Testis (tissue), 2 donors: ENCODE measurements at regions not wholly inside any gene's neighbourhood (a gene's known extent, or its start where the extent isn't known, plus 50 kb on each side); places are given as distances from the start of the nearest gene placed in this dataset.

ENCODE experiments used
- DNase-seq: peaks from one replicate; pipeline ENCODE4 v3.0.0-alpha.2; 2019
- H3K27ac ChIP-seq, 2 donors: fragments of 200-600 bp; sonication (generic); one replicate each; pipeline ENCODE4 v1.5.1; 2019
- H3K27me3 ChIP-seq: fragments of 200-600 bp; sonication (generic); one replicate; pipeline ENCODE4 v1.5.1; 2019
- H3K36me3 ChIP-seq: fragments of 200-600 bp; sonication (generic); one replicate; pipeline ENCODE4 v1.5.1; 2017; ENCODE audit warnings: low read depth; ENCODE audit errors: missing control alignments
- H3K4me1 ChIP-seq: fragments of 200-600 bp; sonication (generic); one replicate; pipeline ENCODE4 v1.5.1; 2019
- H3K4me3 ChIP-seq, 2 donors: fragments of 200-600 bp; sonication (generic); one replicate each; pipeline ENCODE4 v1.5.1; 2017 to 2019
- H3K9me3 ChIP-seq: fragments of 200-600 bp; sonication (generic); one replicate; pipeline ENCODE4 v1.5.1; 2017
- CTCF ChIP-seq, 3 experiments: fragments of 450-650 bp in 2 of 3; fragments of 200-600 bp in 1 of 3; sonication (generic) in 1 of 3; IDR thresholded peaks; one replicate each; pipeline ENCODE4 v1.5.1; 2016 to 2019; ENCODE audit warnings: antibody characterized with exemption in 3 of 3, mild to moderate bottlenecking in 2 of 3, moderate library complexity in 1 of 3
- POLR2A ChIP-seq: fragments of 450-650 bp; IDR thresholded peaks from one replicate; pipeline ENCODE4 v1.6.1; 2017; ENCODE audit warnings: antibody characterized with exemption, mild to moderate bottlenecking, moderate library complexity
- WGBS, 2 donors: methylation state at CpG; one replicate each; pipeline ENCODE4 v1.1.5; 2018; 5-methylcytosine and 5-hydroxymethylcytosine counted together
- intact Hi-C: fragments of 100-400 bp; cut with DNase I; formaldehyde crosslinking; loops from one replicate; pipeline ENCODE4 v1.15.1; 2023; ENCODE audit warnings: low total_unique reads

- WGBS, 2 donors, result 91% methylated on average over 1 of the region's 1 CpG
Measured at GRCh38 chr10:88126699-88127098, 263.3 kb downstream of the PTEN start.

GRCh38 chr10:88127269-88127668, 263.8 kb downstream of the PTEN start:
- Histone ChIP-seq H3K4me3 (no peak overlapping the region), H3K4me1 (no peaks in the 10 kb centered on the region), H3K27ac (no peak overlapping the region), H3K27me3 (no peaks in the 10 kb centered on the region), H3K36me3 (no peaks in the 10 kb centered on the region), H3K9me3 (no peaks in the 10 kb centered on the region)
- DNase-seq, result no peak
- no peak for TF ChIP-seq CTCF (IDR thresholded peaks at IDR 0.05)
- no peak for TF ChIP-seq POLR2A
- WGBS, 2 donors, result 87 to 88% methylated on average over 2 of the region's 2 CpGs
- intact Hi-C loops, result no loop called here

More at GRCh38 chr10:88126699-88127098, 263.3 kb downstream of the PTEN start:
- H3K27me3 ChIP-seq, result no peaks in the 10 kb centered on the region
- DNase-seq, result no peak
- H3K9me3 ChIP-seq, result no peaks in the 10 kb centered on the region
- H3K4me1 ChIP-seq, result no peaks in the 10 kb centered on the region
- H3K27ac ChIP-seq, result no peak overlapping the region
- no peak overlapping the region for H3K4me3 ChIP-seq
- no peaks in the 10 kb centered on the region for H3K36me3 ChIP-seq
- intact Hi-C loops, result no loop called here
- TF ChIP-seq CTCF (IDR thresholded peaks at IDR 0.05) (no peak), POLR2A (no peak)

GRCh38 chr10:88127766-88128165, 264.3 kb downstream of the PTEN start:
- 93 to 100% methylated on average over 1 of the region's 1 CpG for WGBS, 2 donors
- DNase-seq, result no peak
- Histone ChIP-seq H3K36me3 (no peaks in the 10 kb centered on the region), H3K4me1 (no peaks in the 10 kb centered on the region), H3K4me3 (no peak overlapping the region), H3K27ac (no peak overlapping the region), H3K27me3 (no peaks in the 10 kb centered on the region), H3K9me3 (no peaks in the 10 kb centered on the region)
- intact Hi-C loops, result no loop called here
- TF ChIP-seq CTCF (IDR thresholded peaks at IDR 0.05) (no peak), POLR2A (no peak)

- WGBS, 2 donors, result 66 to 79% methylated on average over 2 of the region's 2 CpGs
Measured at GRCh38 chr10:88129013-88129412, 265.6 kb downstream of the PTEN start.

More at GRCh38 chr10:88129013-88129412, 265.6 kb downstream of the PTEN start:
- no peak overlapping the region for H3K4me3 ChIP-seq
- DNase-seq, result no peak
- H3K27me3 ChIP-seq, result no peaks in the 10 kb centered on the region
- TF ChIP-seq POLR2A (no peak), CTCF (IDR thresholded peaks at IDR 0.05) (no peak)
- intact Hi-C loops, result no loop called here
- H3K36me3 ChIP-seq, result no peaks in the 10 kb centered on the region
- no peaks in the 10 kb centered on the region for H3K9me3 ChIP-seq
- H3K27ac ChIP-seq, result no peak overlapping the region
- no peaks in the 10 kb centered on the region for H3K4me1 ChIP-seq
